ENCODE measurements at regions not wholly inside any gene's neighbourhood (a gene's known extent, or its start where the extent isn't known, plus 50 kb on each side); places are given as distances from the start of the nearest gene placed in this dataset.

DNA sequence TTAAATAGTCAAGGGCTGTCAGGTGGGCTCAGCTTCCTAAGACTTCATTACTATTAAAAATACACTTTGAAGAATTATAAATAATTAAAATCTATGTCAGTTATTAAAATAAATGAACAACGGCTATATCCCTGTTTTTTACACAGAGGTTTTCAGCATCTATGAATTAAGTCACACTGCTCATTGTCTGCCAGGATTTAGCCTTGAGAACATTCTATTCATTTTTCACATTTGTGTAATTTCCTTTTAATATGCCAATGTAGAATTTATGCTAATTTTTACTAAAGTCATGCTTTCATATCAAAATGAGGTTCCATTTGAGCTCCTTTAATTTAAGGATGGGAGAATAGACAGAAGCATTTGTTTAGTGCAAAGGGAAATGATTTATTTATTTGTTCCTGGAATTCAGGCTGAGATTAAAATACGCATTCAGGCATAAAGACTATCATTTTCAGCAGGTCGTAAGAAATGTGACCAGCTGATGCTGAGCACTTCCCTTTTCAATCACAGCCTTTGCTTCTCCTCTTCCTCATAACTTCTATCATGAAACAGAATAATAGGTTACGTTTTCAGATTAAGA lies 345.1 kb downstream of the MFSD1 start:
- TF ChIP-seq, protein P1, sequence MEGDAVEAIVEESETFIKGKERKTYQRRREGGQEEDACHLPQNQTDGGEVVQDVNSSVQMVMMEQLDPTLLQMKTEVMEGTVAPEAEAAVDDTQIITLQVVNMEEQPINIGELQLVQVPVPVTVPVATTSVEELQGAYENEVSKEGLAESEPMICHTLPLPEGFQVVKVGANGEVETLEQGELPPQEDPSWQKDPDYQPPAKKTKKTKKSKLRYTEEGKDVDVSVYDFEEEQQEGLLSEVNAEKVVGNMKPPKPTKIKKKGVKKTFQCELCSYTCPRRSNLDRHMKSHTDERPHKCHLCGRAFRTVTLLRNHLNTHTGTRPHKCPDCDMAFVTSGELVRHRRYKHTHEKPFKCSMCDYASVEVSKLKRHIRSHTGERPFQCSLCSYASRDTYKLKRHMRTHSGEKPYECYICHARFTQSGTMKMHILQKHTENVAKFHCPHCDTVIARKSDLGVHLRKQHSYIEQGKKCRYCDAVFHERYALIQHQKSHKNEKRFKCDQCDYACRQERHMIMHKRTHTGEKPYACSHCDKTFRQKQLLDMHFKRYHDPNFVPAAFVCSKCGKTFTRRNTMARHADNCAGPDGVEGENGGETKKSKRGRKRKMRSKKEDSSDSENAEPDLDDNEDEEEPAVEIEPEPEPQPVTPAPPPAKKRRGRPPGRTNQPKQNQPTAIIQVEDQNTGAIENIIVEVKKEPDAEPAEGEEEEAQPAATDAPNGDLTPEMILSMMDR (IDR thresholded peaks at IDR 0.05; ENCODE audit: borderline replicate concordance, insufficient read depth, low read depth, low read length), result no peak
- H3K4me3 ChIP-seq (ENCODE audit: low read depth, low read length), result no peak overlapping the region

DNA sequence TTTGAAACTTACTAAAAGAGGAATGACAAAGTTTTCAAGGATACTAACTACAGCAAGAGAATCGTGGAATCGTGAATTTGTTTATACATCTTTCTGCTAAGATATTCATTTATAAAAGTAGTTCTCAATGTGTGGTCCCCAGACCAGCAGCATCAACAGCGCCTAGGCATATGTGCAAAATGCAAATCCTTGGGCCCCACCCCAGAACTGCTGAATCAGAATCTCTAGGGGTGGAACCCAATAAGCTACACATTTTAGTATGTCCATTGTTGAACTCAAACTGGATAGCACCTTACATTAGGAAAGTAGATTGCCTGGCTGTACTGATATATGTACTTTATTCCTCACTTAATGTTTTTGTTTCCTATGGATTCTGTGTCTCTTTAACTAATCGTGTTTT lies 346.0 kb downstream of the MFSD1 start:
- TF ChIP-seq, protein P1 (IDR thresholded peaks at IDR 0.05; ENCODE audit: borderline replicate concordance, insufficient read depth, low read depth, low read length), result no peak
- H3K4me3 ChIP-seq (ENCODE audit: low read depth, low read length), result no peak overlapping the region

DNA sequence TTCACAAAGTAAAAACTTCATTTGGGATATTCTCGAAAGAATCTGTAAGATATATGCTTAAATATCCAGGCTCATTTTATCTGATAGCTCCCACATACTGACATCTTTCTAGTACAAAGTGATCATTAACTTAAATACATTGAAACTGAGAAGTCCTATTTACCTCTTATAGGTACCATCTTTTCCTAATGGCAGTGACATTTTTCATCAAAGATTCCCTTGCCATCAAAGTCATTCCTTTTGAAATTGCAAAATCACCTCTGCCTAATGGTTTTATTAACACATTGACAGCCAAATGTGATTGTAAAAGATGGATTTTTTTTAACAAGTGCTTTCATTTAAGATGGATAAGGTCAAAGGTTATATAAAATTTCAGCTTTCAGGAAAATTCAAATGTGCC lies 346.6 kb downstream of the MFSD1 start:
- no peak overlapping the region for H3K4me3 ChIP-seq (ENCODE audit: low read depth, low read length)
- TF ChIP-seq, protein P1 (IDR thresholded peaks at IDR 0.05; ENCODE audit: borderline replicate concordance, insufficient read depth, low read depth, low read length), result no peak

DNA sequence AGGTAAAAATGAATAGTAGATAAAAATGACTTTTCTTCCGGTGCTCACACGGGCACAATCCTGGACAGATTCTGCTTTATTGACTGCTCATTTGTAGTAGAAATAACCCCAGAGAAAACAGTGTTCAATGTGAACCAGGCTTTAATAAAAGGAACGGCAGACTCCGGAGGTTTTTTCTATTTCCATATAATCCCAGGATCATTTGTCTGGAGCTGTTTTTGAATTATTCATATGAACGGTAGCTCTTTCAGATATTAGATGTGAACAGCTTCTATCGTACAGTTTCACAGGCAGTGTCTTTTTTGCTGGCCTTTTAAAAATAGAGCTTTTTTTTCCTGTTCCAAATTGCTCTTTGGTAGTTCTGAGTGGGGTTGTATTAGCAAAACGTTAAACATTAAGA lies 347.3 kb downstream of the MFSD1 start:
- TF ChIP-seq, protein P1 (IDR thresholded peaks at IDR 0.05; ENCODE audit: borderline replicate concordance, insufficient read depth, low read depth, low read length), result no peak
- no peak overlapping the region for H3K4me3 ChIP-seq (ENCODE audit: low read depth, low read length)

DNA sequence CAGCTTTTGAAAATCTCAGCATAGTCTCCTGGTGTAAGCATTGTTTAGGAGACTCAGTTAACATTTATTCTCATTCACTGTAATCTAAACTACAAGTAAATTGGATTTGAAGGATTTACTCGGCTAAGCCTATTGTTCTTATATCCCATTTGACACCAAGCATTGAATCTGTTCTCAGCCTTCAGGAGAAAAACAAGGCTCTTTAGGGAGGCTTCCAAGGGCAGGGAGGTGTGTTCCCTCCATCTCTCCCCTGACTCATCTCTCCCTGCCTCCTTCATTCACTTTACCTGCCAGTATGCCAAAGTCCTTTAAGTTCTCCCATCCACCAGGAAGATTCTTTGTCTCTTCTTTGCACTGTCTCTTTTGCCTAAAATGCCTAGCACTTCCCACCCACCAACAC lies 347.8 kb downstream of the MFSD1 start:
- TF ChIP-seq, protein P1 (IDR thresholded peaks at IDR 0.05; ENCODE audit: borderline replicate concordance, insufficient read depth, low read depth, low read length), result no peak
- no peak overlapping the region for H3K4me3 ChIP-seq (ENCODE audit: low read depth, low read length)

DNA sequence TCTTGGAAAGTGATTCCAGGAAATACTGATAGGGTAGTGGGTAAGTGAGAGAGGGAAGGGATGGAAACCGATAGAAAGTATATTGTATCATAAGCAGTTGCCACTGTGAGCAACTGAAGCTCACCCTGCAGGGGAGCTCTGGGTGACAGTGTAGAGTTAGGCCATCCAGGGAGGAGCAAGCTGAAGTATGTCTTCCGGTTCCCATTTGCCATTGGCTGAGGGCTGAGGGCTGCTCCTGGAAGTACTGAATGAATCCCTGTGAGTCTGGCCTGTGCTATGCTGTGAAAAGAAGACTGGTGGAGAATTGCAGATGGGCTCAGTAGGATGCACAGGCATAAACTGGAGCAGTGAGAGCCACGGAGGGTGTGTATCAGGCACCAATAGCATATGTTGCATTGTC lies 348.3 kb downstream of the MFSD1 start:
- no peak overlapping the region for H3K4me3 ChIP-seq (ENCODE audit: low read depth, low read length)
- TF ChIP-seq, protein P1 (IDR thresholded peaks at IDR 0.05; ENCODE audit: borderline replicate concordance, insufficient read depth, low read depth, low read length), result no peak

DNA sequence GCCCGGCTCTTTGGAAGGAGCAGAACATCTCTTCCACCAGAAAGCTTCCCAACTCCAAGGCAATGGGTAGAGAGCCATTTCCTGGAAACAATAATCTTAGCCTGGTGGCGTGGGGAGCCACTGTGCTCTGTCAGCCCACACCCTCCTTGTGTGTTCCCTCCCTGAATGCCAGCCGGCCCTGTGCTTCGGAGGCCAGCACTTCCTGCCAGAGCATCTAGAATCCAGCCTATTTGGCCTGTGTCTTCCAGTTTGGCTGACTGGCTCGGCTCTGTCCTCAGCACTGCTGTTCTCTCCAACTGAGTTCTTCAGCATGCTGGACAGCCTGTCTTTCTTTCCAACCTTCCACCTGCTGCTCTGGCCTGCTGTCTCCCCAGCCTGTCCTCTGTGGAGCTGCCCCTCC lies 349.3 kb downstream of the MFSD1 start:
- TF ChIP-seq, protein P1 (IDR thresholded peaks at IDR 0.05; ENCODE audit: borderline replicate concordance, insufficient read depth, low read depth, low read length), result no peak
- H3K4me3 ChIP-seq (ENCODE audit: low read depth, low read length), result no peak overlapping the region
